Activated CD8-positive, alpha-beta memory T cell treated with anti-CD3 and anti-CD28 coated beads for 36 hours (primary cell): ENCODE measurements at regions not wholly inside any gene's neighbourhood (a gene's known extent, or its start where the extent isn't known, plus 50 kb on each side); places are given as distances from the start of the nearest gene placed in this dataset.

Experiments
- CTCF ChIA-PET: fragments of 350-600 bp; sonication (Branson Sonifier 250); formaldehyde crosslinking; loops from one replicate; lab custom pipeline; 2021; ENCODE audit warnings: antibody characterized with exemption; lab: Charles Lee
- POLR2A ChIA-PET: fragments of 350-600 bp; sonication (Branson Sonifier 250); formaldehyde crosslinking; loops from one replicate; lab custom pipeline; 2021; ENCODE audit warnings: antibody characterized with exemption; lab: Charles Lee

- ChIA-PET POLR2A (no interaction called here), CTCF (no interaction called here)
Observed at GRCh38 chr2:14352067-14352466, 280.4 kb upstream of the LRATD1 start.

GRCh38 chr2:14354231-14354630 lies 278.3 kb upstream of the LRATD1 start:
- ChIA-PET POLR2A (no interaction called here), CTCF (no interaction called here)

- POLR2A ChIA-PET: no interaction called here
- CTCF ChIA-PET: no interaction called here
Observed at GRCh38 chr2:14355102-14355501, 277.4 kb upstream of the LRATD1 start.

GRCh38 chr2:14358339-14358738 lies 274.2 kb upstream of the LRATD1 start:
- ChIA-PET POLR2A (no interaction called here), CTCF (no interaction called here)

- CTCF ChIA-PET: no interaction called here
- POLR2A ChIA-PET: no interaction called here
Observed at GRCh38 chr2:14358774-14359173, 273.7 kb upstream of the LRATD1 start.

GRCh38 chr2:14363137-14363536 lies 269.4 kb upstream of the LRATD1 start:
- ChIA-PET CTCF (no interaction called here), POLR2A (no interaction called here)

GRCh38 chr2:14363976-14364375 lies 268.5 kb upstream of the LRATD1 start:
- ChIA-PET POLR2A (no interaction called here), CTCF (no interaction called here)

- ChIA-PET POLR2A (no interaction called here), CTCF (no interaction called here)
Observed at GRCh38 chr2:14364471-14364870, 268.0 kb upstream of the LRATD1 start.

GRCh38 chr2:14385043-14385442 lies 247.5 kb upstream of the LRATD1 start:
- ChIA-PET CTCF (no interaction called here), POLR2A (no interaction called here)

- ChIA-PET CTCF (no interaction called here), POLR2A (no interaction called here)
Observed at GRCh38 chr2:14387332-14387731, 245.2 kb upstream of the LRATD1 start.

- POLR2A ChIA-PET: no interaction called here
- CTCF ChIA-PET: no interaction called here
Observed at GRCh38 chr2:14388724-14389123, 243.8 kb upstream of the LRATD1 start.

- POLR2A ChIA-PET: no interaction called here
- CTCF ChIA-PET: no interaction called here
Observed at GRCh38 chr2:14396533-14397083, 235.9 kb upstream of the LRATD1 start.

GRCh38 chr2:14398641-14399040 lies 233.9 kb upstream of the LRATD1 start:
- CTCF ChIA-PET: no interaction called here
- POLR2A ChIA-PET: no interaction called here

- POLR2A ChIA-PET: no interaction called here
- CTCF ChIA-PET: no interaction called here
Observed at GRCh38 chr2:14401873-14402272, 230.6 kb upstream of the LRATD1 start.

GRCh38 chr2:14408695-14409094 lies 223.8 kb upstream of the LRATD1 start:
- ChIA-PET CTCF (no interaction called here), POLR2A (no interaction called here)

GRCh38 chr2:14417551-14417950 lies 215.0 kb upstream of the LRATD1 start:
- POLR2A ChIA-PET: no interaction called here
- CTCF ChIA-PET: no interaction called here

- CTCF ChIA-PET: no interaction called here
Observed at GRCh38 chr2:14418115-14418514, 214.4 kb upstream of the LRATD1 start.

GRCh38 chr2:14420851-14421250 lies 211.7 kb upstream of the LRATD1 start:
- POLR2A ChIA-PET: no interaction called here

More at GRCh38 chr2:14418115-14418514, 214.4 kb upstream of the LRATD1 start:
- POLR2A ChIA-PET: no interaction called here

GRCh38 chr2:14422426-14422825 lies 210.1 kb upstream of the LRATD1 start:
- ChIA-PET POLR2A (no interaction called here), CTCF (no interaction called here)

More at GRCh38 chr2:14420851-14421250, 211.7 kb upstream of the LRATD1 start:
- CTCF ChIA-PET: no interaction called here

GRCh38 chr2:14423145-14423906 lies 209.2 kb upstream of the LRATD1 start:
- ChIA-PET POLR2A (no interaction called here), CTCF (no interaction called here)
